Lung (tissue), 11 donors: ENCODE measurements at regions not wholly inside any gene's neighbourhood (a gene's known extent, or its start where the extent isn't known, plus 50 kb on each side); places are given as distances from the start of the nearest gene placed in this dataset.

Experiments used
- ATAC-seq: fragments of 200-7000 bp; cut with Tn5 transposase; one replicate; pipeline ENCODE4 v1.9.1; 2020; ENCODE audit warnings: moderate number of reproducible peaks; ENCODE audit not compliant: insufficient read depth, low FRiP score
- DNase-seq, 3 donors: peaks; one replicate each; pipeline ENCODE4 v3.0.0-alpha.2; 2013 to 2017
- H3K27ac ChIP-seq, 2 donors: one replicate each; pipeline ENCODE4 v1.5.1; 2013; ENCODE audit warnings: mild to moderate bottlenecking in 2 of 2, moderate library complexity in 2 of 2, control low read depth in 1 of 2, inconsistent platforms in 1 of 2, low read depth in 1 of 2, low read length in 1 of 2
- H3K27me3 ChIP-seq, 3 donors: one replicate each; pipeline ENCODE4 v1.5.1; 2013; ENCODE audit warnings: low read length in 2 of 3; ENCODE audit not compliant: control insufficient read depth in 3 of 3, insufficient read depth in 3 of 3
- H3K36me3 ChIP-seq, 4 donors: one replicate each; pipeline ENCODE4 v1.5.1; 2013; ENCODE audit warnings: low read length in 4 of 4, mild to moderate bottlenecking in 1 of 4, moderate library complexity in 1 of 4; ENCODE audit not compliant: control insufficient read depth in 4 of 4, insufficient read depth in 4 of 4
- H3K4me1 ChIP-seq, 5 donors: one replicate each; pipeline ENCODE4 v1.5.1; 2013; ENCODE audit warnings: low read length in 5 of 5, mild to moderate bottlenecking in 2 of 5, moderate library complexity in 1 of 5; ENCODE audit not compliant: control insufficient read depth in 5 of 5, insufficient read depth in 5 of 5
- H3K4me3 ChIP-seq: one replicate; pipeline ENCODE4 v1.5.1; 2013; ENCODE audit warnings: mild to moderate bottlenecking, control low read depth, moderate library complexity
- H3K9ac ChIP-seq, 2 donors: one replicate each; pipeline ENCODE4 v1.5.1; 2013; ENCODE audit warnings: low read length in 2 of 2, control low read depth in 1 of 2; ENCODE audit not compliant: insufficient read depth in 1 of 2
- H3K9me3 ChIP-seq, 4 donors: one replicate each; pipeline ENCODE4 v1.5.1; 2013; ENCODE audit warnings: low read length in 3 of 4, mild to moderate bottlenecking in 1 of 4, moderate library complexity in 1 of 4; ENCODE audit not compliant: control insufficient read depth in 4 of 4, insufficient read depth in 3 of 4
- WGBS, 2 donors: extraction: QIAGEN DNeasy Blood & Tissue Kit; methylation state at CpG; one replicate each; pipeline ENCODE4 v1.1.7; 2013; 5-methylcytosine and 5-hydroxymethylcytosine counted together
- TF ChIP-seq, protein P1 (sequence below): IDR thresholded peaks from 2 replicates; pipeline ENCODE4 v1.5.1; 2012; ENCODE audit warnings: mild to moderate bottlenecking; ENCODE audit errors: control extremely low read depth, extremely low read depth
- donor health status: control.
- donor health status: control.
- donor health status: Bipolar disorder and iron deficiency.
- donor health status: healthy.
- donor health status: DM: yes; HTN: yes; CAD: no.

DNA sequence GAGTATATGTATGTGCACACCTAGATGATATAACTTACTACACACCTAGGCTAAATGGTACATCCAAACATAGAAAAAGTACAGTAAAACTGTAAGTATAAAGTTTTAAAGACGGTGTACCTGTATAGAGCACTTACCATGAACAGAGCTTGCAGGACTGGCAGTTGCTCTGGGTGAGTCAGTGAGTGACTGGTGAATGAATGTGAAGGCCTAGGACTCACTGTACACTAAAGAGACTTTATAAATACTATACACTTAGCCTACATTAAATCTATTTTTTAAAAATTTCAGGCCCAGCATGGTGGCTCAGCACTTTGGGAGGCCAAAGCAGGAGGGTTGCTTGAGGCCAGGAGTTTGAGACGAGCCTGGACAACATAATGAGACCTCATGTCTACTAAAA is 195.3 kb downstream of the FZD1 start:
- DNase-seq = no peak

DNA sequence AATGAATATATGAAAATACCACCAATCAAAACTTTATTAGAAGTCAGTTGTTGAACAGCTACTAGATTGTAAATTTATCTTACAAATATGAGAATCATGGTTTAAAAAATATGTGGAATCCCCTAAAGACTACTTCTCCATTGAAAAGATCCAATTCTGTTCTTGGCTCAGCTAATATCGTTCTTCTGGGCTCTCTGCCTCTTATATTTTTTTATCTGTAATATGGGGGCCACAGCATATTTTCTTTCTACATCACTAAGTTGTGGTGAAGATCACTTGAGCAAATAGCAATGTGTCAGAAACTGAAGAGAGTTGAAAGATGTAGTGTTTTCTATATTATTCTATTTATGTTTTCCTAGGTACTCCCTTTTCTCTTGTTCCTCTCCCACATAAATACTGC is 198.1 kb downstream of the FZD1 start:
- no peaks in the 10 kb centered on the region for H3K4me1 ChIP-seq
- ATAC-seq (no peak), DNase-seq (no peak)
- no peaks in the 10 kb centered on the region for H3K36me3 ChIP-seq
- H3K4me3 ChIP-seq = no peak overlapping the region
- TF ChIP-seq, protein P1, sequence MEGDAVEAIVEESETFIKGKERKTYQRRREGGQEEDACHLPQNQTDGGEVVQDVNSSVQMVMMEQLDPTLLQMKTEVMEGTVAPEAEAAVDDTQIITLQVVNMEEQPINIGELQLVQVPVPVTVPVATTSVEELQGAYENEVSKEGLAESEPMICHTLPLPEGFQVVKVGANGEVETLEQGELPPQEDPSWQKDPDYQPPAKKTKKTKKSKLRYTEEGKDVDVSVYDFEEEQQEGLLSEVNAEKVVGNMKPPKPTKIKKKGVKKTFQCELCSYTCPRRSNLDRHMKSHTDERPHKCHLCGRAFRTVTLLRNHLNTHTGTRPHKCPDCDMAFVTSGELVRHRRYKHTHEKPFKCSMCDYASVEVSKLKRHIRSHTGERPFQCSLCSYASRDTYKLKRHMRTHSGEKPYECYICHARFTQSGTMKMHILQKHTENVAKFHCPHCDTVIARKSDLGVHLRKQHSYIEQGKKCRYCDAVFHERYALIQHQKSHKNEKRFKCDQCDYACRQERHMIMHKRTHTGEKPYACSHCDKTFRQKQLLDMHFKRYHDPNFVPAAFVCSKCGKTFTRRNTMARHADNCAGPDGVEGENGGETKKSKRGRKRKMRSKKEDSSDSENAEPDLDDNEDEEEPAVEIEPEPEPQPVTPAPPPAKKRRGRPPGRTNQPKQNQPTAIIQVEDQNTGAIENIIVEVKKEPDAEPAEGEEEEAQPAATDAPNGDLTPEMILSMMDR = no peak
- H3K9me3 ChIP-seq = peaks cover 0 to 6% (median 0%) of the 10 kb centered on the region in 4 donors
- no peak overlapping the region for H3K27ac ChIP-seq
- no peak overlapping the region for H3K9ac ChIP-seq
- WGBS, 2 donors = 75 to 84% methylated on average over 1 of the region's 1 CpG
- H3K27me3 ChIP-seq = no peaks in the 10 kb centered on the region

More for the DNA sequence above, 195.3 kb downstream of the FZD1 start:
- 91 to 100% methylated on average over 2 of the region's 2 CpGs for WGBS, 2 donors
- Histone ChIP-seq H3K36me3 (no peaks in the 10 kb centered on the region), H3K27me3 (no peaks in the 10 kb centered on the region), H3K4me3 (no peak overlapping the region), H3K9me3 (peaks cover 0 to 9% (median 0%) of the 10 kb centered on the region in 4 donors), H3K27ac (no peak overlapping the region), H3K9ac (no peak overlapping the region), H3K4me1 (no peaks in the 10 kb centered on the region)
- TF ChIP-seq, protein P1 = no peak
- ATAC-seq = no peak

DNA sequence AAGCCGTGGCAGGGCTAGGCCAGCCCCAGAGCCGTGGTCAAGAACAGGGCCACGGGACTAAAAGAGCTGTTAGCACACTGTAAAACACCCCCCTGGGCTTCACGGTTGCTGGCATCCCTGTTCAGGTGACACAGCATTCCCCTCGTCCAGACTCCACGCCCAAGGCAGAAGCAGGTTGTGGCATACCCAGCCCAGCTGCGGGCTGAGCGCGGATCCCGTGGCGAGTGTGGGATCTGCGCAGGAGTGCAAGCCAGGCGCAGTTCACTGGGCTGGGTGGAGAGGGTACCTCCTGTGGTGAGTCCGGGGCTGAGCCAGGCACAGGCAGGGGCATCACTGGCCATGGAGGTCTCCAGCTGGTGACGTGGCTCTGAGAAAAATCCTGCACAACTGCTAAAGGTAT is 199.1 kb downstream of the FZD1 start:
- WGBS, 2 donors = 87 to 89% methylated on average over 15 of the region's 15 CpGs
- TF ChIP-seq, protein P1 = no peak
- Histone ChIP-seq H3K36me3 (no peaks in the 10 kb centered on the region), H3K4me1 (no peaks in the 10 kb centered on the region), H3K27ac (no peak overlapping the region), H3K4me3 (no peak overlapping the region), H3K9me3 (no peaks in the 10 kb centered on the region), H3K27me3 (no peaks in the 10 kb centered on the region), H3K9ac (no peak overlapping the region)
- ATAC-seq (no peak), DNase-seq (no peak)

DNA sequence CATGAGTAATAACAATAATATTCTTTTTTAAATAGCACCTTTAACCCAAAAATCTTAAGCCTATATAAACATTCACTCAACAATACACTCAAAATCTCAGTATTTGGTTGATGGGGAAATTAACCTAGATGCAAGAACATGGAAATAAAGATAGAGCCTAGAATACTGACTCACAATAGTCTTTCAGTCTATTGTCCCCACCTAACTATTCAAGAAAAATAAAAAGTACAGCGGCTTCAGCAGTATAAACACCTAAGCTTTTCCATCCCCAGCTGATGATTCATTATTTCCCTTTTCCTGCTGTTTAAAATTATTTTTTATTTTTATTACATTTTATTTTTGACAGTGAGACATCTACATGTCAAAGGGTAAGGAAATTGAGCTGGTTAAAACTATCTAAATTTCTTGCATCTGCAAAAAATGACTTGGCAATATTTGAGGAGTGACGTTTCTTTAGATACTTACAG is 201.4 kb downstream of the FZD1 start:
- Histone ChIP-seq H3K9ac (no peak overlapping the region), H3K9me3 (no peaks in the 10 kb centered on the region), H3K27ac (no peak overlapping the region), H3K4me3 (no peak overlapping the region), H3K4me1 (no peaks in the 10 kb centered on the region), H3K27me3 (no peaks in the 10 kb centered on the region), H3K36me3 (no peaks in the 10 kb centered on the region)
- DNase-seq = no peak
- WGBS, 2 donors = 54 to 56% methylated on average over 2 of the region's 2 CpGs
- TF ChIP-seq, protein P1 = no peak
- no peak for ATAC-seq
